Sigmoid colon (tissue), 6 donors: ENCODE measurements at regions not wholly inside any gene's neighbourhood (a gene's known extent, or its start where the extent isn't known, plus 50 kb on each side); places are given as distances from the start of the nearest gene placed in this dataset.

Source experiments
- DNase-seq: peaks from one replicate; pipeline ENCODE4 v3.0.0-alpha.2; 2019
- H3K27ac ChIP-seq, 4 donors: fragments of 200-600 bp; sonication (generic); one replicate each; pipeline ENCODE4 v1.5.1; 2016 to 2019; ENCODE audit warnings: mild to moderate bottlenecking in 1 of 4
- H3K27me3 ChIP-seq, 3 donors: fragments of 200-600 bp; sonication (generic); one replicate each; pipeline ENCODE4 v1.5.1; 2019; ENCODE audit warnings: mild to moderate bottlenecking in 1 of 3
- H3K36me3 ChIP-seq, 4 donors: fragments of 200-600 bp; sonication (generic); one replicate each; pipeline ENCODE4 v1.5.1; 2016 to 2019
- H3K4me1 ChIP-seq, 4 donors: fragments of 200-600 bp; sonication (generic); one replicate each; pipeline ENCODE4 v1.5.1; 2017 to 2019
- H3K4me3 ChIP-seq, 4 donors: fragments of 200-600 bp; sonication (generic); one replicate each; pipeline ENCODE4 v1.5.1; 2017 to 2019; ENCODE audit warnings: mild to moderate bottlenecking in 2 of 4, moderate library complexity in 1 of 4
- H3K9me3 ChIP-seq, 4 donors: fragments of 200-600 bp in 3 of 4; sonication (generic) in 3 of 4; one replicate each; pipeline versions ENCODE4 v1.5.1 to v1.6.1; 2013 to 2019
- EP300 ChIP-seq, 4 donors: sonication (generic); formaldehyde crosslinking; IDR thresholded peaks; one replicate each; pipeline ENCODE4 v1.6.1; 2017; ENCODE audit warnings: antibody characterized with exemption in 4 of 4
- POLR2A ChIP-seq, 2 donors: fragments of 450-650 bp; IDR thresholded peaks; one replicate each; pipeline ENCODE4 v1.6.1; 2016; ENCODE audit warnings: antibody characterized with exemption in 2 of 2, mild to moderate bottlenecking in 2 of 2, moderate library complexity in 2 of 2
- POLR2AphosphoS5 ChIP-seq, 4 donors: sonication (generic); formaldehyde crosslinking; IDR thresholded peaks; one replicate each; pipeline ENCODE4 v1.6.1; 2017; ENCODE audit warnings: antibody characterized with exemption in 4 of 4
- WGBS, 2 donors: extraction: QIAGEN DNeasy Blood & Tissue Kit; methylation state at CpG; one replicate each; pipeline ENCODE4 v1.1.7; 2013; 5-methylcytosine and 5-hydroxymethylcytosine counted together
- intact Hi-C: fragments of 100-400 bp; cut with DNase I; formaldehyde crosslinking; loops from one replicate; pipeline ENCODE4 v1.15.1; 2023
- TF ChIP-seq, protein P1 (sequence below), 4 experiments: fragments of 450-650 bp in 3 of 4; fragments of 200-600 bp in 1 of 4; IDR thresholded peaks; one replicate each; pipeline ENCODE4 v1.5.1; 2016 to 2019; ENCODE audit warnings: antibody characterized with exemption in 4 of 4, mild to moderate bottlenecking in 3 of 4, moderate library complexity in 2 of 4
- donor health status: healthy with polysubstance abuse.
- donor health status: healthy.

DNA sequence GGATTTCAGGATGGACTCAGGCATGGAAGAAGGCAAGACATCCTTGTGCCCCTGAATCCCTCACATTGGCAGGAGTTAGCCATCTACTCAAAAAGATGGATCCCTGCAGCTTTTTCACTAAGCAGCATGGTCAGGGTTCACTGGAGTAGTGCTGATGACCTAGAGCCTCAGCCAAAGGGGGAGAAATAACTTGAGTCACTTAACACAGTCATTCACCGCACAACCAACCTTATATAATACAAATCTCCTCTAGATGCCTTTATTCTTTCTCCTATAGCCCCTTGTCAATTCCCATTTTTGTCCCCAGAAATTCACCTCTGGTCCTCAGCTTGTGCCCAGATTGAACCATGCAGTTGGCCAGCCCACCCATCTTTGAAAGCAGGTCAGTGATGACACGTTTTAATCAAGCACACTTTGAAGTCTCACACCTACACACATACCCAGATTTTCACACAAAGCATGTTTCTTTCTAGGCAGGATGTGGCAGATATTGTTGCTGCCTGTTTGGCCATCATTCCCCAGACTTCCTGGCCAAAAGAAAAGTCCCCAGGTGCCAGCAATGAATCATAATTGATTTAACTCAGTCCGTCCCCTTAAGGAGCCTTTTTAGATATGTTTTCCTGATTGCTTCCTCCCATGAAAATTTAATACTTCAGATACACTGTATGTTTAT is 84.2 kb downstream of the LBH start:
- Histone ChIP-seq H3K27me3 (no peaks in the 10 kb centered on the region), H3K9me3 (no peaks in the 10 kb centered on the region), H3K27ac (no peak overlapping the region), H3K4me1 (peaks cover 0 to 9% (median 3%) of the 10 kb centered on the region in 4 donors), H3K36me3 (no peaks in the 10 kb centered on the region), H3K4me3 (no peak overlapping the region)
- TF ChIP-seq POLR2AphosphoS5 (IDR thresholded peaks at IDR 0.05), result no peak
- no peak for TF ChIP-seq POLR2A (IDR thresholded peaks at IDR 0.05)
- TF ChIP-seq, protein P1, sequence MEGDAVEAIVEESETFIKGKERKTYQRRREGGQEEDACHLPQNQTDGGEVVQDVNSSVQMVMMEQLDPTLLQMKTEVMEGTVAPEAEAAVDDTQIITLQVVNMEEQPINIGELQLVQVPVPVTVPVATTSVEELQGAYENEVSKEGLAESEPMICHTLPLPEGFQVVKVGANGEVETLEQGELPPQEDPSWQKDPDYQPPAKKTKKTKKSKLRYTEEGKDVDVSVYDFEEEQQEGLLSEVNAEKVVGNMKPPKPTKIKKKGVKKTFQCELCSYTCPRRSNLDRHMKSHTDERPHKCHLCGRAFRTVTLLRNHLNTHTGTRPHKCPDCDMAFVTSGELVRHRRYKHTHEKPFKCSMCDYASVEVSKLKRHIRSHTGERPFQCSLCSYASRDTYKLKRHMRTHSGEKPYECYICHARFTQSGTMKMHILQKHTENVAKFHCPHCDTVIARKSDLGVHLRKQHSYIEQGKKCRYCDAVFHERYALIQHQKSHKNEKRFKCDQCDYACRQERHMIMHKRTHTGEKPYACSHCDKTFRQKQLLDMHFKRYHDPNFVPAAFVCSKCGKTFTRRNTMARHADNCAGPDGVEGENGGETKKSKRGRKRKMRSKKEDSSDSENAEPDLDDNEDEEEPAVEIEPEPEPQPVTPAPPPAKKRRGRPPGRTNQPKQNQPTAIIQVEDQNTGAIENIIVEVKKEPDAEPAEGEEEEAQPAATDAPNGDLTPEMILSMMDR (IDR thresholded peaks at IDR 0.05), result no peak
- TF ChIP-seq EP300 (IDR thresholded peaks at IDR 0.05), result no peak
- intact Hi-C loops, result no loop called here
- WGBS, 2 donors, result 68 to 79% methylated on average over 3 of the region's 3 CpGs
- DNase-seq, result no peak

DNA sequence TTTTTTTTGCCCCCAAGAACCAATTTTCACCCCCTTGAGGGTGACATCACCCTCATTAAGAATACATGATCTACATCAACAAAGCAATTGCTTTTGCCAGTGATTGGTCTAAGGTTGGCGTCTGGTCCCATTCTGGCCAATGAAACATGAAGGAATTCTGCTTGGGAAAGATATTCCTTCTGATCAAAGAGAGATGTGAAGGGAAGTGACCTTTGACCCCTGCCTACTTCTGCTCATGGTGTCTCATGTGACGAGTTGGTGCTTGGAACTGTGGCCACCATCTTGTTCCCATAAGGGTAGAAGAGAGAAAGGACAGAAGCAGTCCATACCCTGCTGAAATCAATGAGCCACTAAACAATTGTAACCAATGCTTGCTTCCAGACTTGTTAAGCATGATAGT is 85.1 kb downstream of the LBH start:
- TF ChIP-seq, protein P1 (IDR thresholded peaks at IDR 0.05), result no peak
- no peak for TF ChIP-seq POLR2AphosphoS5 (IDR thresholded peaks at IDR 0.05)
- TF ChIP-seq EP300 (IDR thresholded peaks at IDR 0.05), result no peak
- TF ChIP-seq POLR2A (IDR thresholded peaks at IDR 0.05), result no peak
- Histone ChIP-seq H3K4me3 (no peak overlapping the region), H3K27me3 (no peaks in the 10 kb centered on the region), H3K27ac (no peak overlapping the region), H3K9me3 (no peaks in the 10 kb centered on the region), H3K36me3 (no peaks in the 10 kb centered on the region), H3K4me1 (peaks cover 0 to 9% (median 3%) of the 10 kb centered on the region in 4 donors)
- intact Hi-C loops, result no loop called here
- WGBS, 2 donors, result 95 to 96% methylated on average over 2 of the region's 2 CpGs
- DNase-seq, result no peak

DNA sequence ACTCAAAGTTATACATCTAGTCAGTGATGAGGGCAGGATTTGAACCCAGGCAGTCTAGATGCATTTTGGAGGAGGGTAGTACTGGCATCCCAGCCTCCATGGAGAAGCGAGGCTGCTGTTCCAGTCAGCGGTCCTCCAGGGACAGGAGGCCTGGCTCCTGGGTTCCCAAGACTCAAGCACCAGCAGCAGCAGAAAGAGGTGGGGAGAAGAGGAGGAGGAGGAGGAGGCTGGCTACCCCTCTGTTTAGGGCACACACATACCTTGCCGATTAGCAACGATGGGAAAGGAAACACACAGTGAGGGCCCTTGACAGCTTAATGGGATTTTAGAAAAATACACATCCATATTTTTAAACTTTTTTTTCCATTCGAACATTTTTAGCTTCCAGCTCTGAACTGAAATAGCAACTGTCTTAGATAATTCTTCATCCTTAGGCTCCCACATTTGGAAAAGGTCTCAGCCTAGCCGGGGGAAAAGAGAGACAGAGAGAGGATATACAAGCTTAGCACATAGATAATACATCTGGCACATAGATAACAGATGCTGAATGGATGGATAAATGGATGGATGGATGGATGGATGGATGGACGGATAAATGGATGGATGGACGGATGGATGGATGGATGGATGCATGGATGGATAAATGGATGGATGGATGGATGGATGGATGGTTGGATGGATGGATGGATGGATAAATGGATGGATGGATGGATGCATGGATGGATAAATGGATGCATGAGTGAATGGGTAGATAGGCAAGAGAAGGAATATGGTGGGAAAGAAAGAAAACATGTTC is 87.9 kb downstream of the LBH start:
- Histone ChIP-seq H3K9me3 (no peaks in the 10 kb centered on the region), H3K27me3 (no peaks in the 10 kb centered on the region), H3K4me3 (no peak overlapping the region), H3K4me1 (peaks cover 0 to 9% (median 3%) of the 10 kb centered on the region in 4 donors), H3K27ac (peak overlapping the region in 1 of 4 donors; percentile 22), H3K36me3 (no peaks in the 10 kb centered on the region)
- 79 to 91% methylated on average over 8 of the region's 8 CpGs for WGBS, 2 donors
- no peak for DNase-seq
- intact Hi-C loops, result no loop called here
- TF ChIP-seq EP300 (IDR thresholded peaks at IDR 0.05) (no peak), POLR2AphosphoS5 (IDR thresholded peaks at IDR 0.05) (no peak), POLR2A (IDR thresholded peaks at IDR 0.05) (no peak)
- TF ChIP-seq, protein P1 (IDR thresholded peaks at IDR 0.05), result no peak

DNA sequence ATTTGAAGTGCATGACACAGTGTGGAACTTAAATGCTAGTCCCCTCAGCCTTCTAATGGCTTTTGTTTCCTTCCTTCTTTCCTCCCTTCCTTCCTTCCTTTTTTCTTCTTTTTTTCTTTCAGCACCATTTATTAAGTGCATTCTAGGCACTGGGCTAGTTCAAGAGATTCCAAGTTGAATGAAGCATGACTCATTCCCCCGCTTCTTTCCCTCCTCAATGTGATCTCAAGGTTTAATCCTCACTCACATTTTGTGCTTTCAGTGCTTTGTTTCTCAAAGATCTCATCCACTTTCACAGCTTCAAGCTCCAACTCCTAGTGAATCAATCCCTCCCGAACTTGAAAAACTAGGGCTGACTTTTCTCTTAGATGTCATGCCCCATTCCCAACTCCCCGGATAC is 90.1 kb downstream of the LBH start:
- intact Hi-C loops, result no loop called here

More for the DNA sequence above, 90.1 kb downstream of the LBH start:
- DNase-seq, result no peak
- Histone ChIP-seq H3K9me3 (no peaks in the 10 kb centered on the region), H3K27me3 (no peaks in the 10 kb centered on the region), H3K36me3 (no peaks in the 10 kb centered on the region), H3K4me3 (no peak overlapping the region), H3K27ac (no peak overlapping the region), H3K4me1 (peaks cover 0 to 9% (median 3%) of the 10 kb centered on the region in 4 donors)
- TF ChIP-seq POLR2A (IDR thresholded peaks at IDR 0.05), result no peak
- TF ChIP-seq POLR2AphosphoS5 (IDR thresholded peaks at IDR 0.05), result no peak
- TF ChIP-seq, protein P1 (IDR thresholded peaks at IDR 0.05), result no peak
- no peak for TF ChIP-seq EP300 (IDR thresholded peaks at IDR 0.05)
- WGBS, 2 donors, result 83 to 85% methylated on average over 3 of the region's 3 CpGs
